ENCODE measurements at regions not wholly inside any gene's neighbourhood (a gene's known extent, or its start where the extent isn't known, plus 50 kb on each side); places are given as distances from the start of the nearest gene placed in this dataset.

- no peak for DNase-seq
Observed at GRCh38 chr3:177973241-177973840, 562.9 kb upstream of the KCNMB2 start.

GRCh38 chr3:177976241-177976640, 560.0 kb upstream of the KCNMB2 start:
- no peak for DNase-seq

DNA sequence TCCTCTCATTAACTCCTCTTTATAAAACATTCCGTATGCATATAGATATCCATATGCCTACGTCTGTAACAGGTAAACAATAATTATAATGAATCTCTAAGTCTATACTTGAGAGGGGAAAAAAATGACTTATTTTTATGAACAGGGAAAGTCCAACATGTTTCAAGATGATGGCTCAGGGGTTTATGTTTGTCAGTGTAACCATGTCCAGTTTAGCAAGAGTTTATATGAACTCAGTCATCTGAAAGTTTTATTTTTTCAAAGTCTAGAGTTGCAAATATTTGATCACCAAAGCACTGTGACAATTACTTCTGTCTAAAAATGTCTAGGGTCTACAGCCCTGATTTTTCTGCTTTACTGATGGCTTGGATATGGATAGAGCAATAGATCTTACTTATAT, 559.4 kb upstream of the KCNMB2 start:
- no peak for DNase-seq

DNA sequence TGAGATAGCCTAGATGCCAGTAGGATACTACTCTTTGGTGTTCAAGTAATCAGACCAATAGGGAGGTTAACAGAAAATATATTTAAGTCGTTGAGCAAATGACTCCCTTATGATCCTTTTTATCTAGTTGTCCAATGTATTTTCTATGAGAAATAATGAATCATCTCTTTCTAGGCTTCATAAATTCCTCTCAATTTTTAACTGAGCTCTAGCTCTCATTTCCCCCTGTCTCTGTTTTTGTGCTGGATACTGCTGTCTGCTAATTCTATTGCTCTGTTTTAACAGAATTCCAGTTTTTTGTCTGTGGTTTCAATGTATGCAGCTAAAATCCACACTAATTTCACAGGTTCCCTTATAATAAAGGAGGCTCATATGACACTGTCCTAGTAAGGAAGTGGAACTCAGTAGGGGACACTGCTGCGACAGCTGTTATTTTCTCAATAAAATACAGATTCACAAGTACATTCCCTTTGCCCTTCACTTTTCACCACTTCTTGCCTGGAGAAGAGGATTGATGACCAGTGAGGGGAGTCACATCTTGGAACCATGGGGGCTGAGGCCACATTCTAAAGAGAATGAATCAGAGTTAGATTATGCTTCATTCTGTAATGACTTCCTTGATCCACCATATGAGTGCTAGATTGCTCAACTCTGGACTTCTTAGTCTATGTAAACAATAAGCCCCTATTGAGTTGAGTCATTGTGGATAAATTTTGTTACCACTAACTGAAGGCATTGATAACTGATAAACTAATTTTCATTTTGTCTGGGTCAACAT, 558.7 kb upstream of the KCNMB2 start:
- DNase-seq: no peak

GRCh38 chr3:177978946-177979345, 557.3 kb upstream of the KCNMB2 start:
- DNase-seq: no peak

DNA sequence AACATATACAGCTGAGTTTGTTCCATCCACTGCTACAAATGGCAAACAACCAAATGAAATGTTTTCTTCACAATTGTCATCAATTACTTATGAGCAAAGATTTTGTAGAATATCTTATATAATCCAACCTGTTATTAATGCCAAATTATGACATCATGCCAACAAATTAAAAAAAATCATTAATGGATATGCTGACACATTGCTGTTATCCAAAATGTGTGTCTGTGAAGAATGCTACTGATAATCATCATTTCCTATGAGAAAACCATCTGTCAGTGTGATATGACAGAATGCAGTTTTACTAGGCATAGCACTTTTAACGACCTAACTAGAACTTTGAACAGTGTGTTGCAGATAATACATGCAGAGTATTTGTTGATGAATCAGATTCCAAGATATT, 556.5 kb upstream of the KCNMB2 start:
- no peak for DNase-seq

- no peak for DNase-seq
Observed at GRCh38 chr3:177981576-177981975, 554.7 kb upstream of the KCNMB2 start.

- no peak for DNase-seq
Observed at GRCh38 chr3:177982034-177982433, 554.2 kb upstream of the KCNMB2 start.

- no peak for DNase-seq
Observed at GRCh38 chr3:177983320-177983719, 552.9 kb upstream of the KCNMB2 start.

GRCh38 chr3:177992993-177993970, 543.0 kb upstream of the KCNMB2 start:
- DNase-seq: no peak

GRCh38 chr3:177994976-177995375, 541.3 kb upstream of the KCNMB2 start:
- no peak for DNase-seq

DNA sequence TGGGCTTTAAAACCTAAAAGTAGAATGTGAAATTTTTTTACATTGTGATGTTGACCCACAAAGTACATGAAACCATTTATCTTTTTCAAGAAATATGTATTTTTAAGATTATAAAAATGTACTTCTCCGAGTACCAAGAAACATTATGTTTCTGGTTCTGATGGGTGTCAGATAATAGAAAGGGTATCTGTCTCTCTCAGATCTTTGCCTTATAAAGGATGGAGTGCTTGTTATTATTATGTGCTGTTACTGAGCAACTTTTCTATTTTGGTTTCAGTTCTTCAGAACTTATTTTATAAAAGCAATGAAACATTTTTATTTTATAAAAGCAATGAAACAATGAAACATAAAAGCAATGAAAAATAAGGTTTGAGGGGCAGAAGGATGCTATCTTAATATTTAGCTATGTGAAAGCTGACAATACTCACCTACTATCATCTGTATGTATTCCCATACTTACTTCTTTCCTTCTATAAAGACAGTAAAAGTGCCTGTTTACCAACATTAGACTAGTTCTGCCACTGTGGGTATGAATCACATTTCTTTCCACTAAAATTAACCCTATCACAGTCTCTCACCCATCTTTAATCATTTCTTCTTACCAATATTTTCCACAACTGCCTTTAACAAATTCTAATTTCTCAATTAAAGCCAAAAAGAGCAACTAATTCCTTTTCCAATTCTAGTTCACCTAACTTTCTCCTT, 540.7 kb upstream of the KCNMB2 start:
- DNase-seq: no peak

GRCh38 chr3:178001670-178002101, 534.5 kb upstream of the KCNMB2 start:
- DNase-seq: no peak

DNA sequence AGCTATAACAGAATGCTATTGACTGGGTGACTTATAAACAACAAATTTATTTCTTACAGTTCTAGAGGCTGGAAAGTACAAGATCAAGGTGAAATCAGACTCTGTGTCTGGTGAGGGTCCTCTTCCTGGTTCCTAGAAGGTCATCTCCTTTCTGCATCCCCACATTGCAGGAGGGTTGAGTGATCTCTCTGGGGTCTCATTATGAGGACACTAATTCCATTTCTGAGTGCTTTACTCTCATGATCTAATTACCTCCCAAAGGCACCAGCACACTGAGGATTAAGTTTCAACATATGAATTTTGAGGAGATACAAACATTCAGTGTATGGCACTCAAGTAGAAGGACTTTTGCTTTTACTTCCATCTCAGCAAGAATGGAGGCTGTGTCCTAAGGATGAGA, 534.1 kb upstream of the KCNMB2 start:
- DNase-seq: peak in 1 of 3 experiments; percentile 56

- DNase-seq: no peak
Observed at GRCh38 chr3:178003756-178004155, 532.5 kb upstream of the KCNMB2 start.

- no peak for DNase-seq
Observed at GRCh38 chr3:178005961-178006360, 530.3 kb upstream of the KCNMB2 start.

- DNase-seq: no peak
Observed at GRCh38 chr3:178010306-178010705, 525.9 kb upstream of the KCNMB2 start.

DNA sequence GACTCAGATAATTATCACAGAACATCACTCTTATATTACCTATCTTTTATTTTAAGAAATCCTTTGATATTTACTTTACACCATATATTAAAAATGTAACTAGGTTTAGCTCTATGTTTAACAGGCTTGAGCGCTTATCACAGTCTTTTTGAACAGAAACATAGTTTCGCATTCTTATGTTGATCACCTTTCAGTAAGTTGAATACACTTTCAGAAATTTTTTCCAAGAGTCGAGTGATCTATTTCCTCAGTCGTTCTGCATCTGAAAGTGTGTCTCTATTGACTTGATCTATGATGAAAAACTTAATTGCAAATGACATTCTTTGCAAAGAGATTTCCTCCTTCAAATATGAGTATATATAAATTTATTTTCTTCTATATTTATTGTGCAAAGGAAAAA, 516.6 kb upstream of the KCNMB2 start:
- no peak for DNase-seq

GRCh38 chr3:178022599-178022998, 513.6 kb upstream of the KCNMB2 start:
- DNase-seq: no peak

- DNase-seq: no peak
Observed at GRCh38 chr3:178028933-178029332, 507.3 kb upstream of the KCNMB2 start.

DNA sequence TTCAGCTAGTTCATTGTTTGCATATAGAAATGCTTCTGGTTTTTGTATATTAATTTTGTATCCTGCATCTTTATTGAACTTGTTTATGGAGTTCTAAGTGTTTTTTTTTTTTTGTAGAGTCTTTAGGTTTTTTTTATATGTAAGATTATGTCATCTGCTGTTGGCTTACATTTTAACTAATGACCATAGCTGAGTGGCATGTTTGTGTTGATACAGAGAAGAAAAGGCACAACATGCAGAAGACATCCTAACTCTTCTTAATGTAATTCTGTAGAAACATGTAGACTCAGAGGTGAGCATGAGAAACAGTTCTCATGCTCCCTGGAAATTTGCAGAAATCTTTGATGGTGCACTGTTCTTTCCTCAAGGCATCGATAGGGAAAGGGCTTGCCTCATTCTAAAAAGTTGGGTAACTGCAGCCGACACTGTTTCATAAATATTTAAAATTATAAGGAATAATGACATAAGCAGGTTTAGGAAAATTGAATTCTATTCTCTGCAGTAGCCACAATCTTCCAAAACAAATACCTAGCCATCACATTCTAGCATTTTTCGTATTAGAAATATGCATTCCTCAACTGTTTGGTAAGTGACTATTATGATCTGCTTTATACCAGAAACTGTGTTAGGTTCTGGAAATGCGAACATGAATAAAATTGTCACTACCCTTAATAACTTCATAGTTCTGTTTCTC, 499.6 kb upstream of the KCNMB2 start:
- DNase-seq: no peak

GRCh38 chr3:178041931-178042330, 494.3 kb upstream of the KCNMB2 start:
- DNase-seq: no peak
